ENCODE measurements at regions not wholly inside any gene's neighbourhood (a gene's known extent, or its start where the extent isn't known, plus 50 kb on each side); places are given as distances from the start of the nearest gene placed in this dataset.

GRCh38 chr1:58312461-58312860, 234.1 kb downstream of the OMA1 start:
- TF ChIP-seq BACH2 (CRISPR knock-in tag; IDR thresholded peaks at IDR 0.05; ENCODE audit: borderline replicate concordance) (no peak), ESRRG (CRISPR knock-in tag; IDR thresholded peaks at IDR 0.05) (no peak), CREB5 (CRISPR knock-in tag; IDR thresholded peaks at IDR 0.05; ENCODE audit: low read depth) (no peak), ZFP3 (CRISPR knock-in tag; IDR thresholded peaks at IDR 0.05) (no peak), PATZ1 (CRISPR knock-in tag; IDR thresholded peaks at IDR 0.05; ENCODE audit: borderline replicate concordance) (no peak), ZNF565 (CRISPR knock-in tag; conservative IDR thresholded peaks at IDR 0.05; ENCODE audit: low read depth) (no peak), SNAI2 (CRISPR knock-in tag; IDR thresholded peaks at IDR 0.05) (no peak), ARNTL (CRISPR knock-in tag; IDR thresholded peaks at IDR 0.05; ENCODE audit: borderline replicate concordance, low read depth) (no peak), ZNF8 (CRISPR knock-in tag; IDR thresholded peaks at IDR 0.05) (no peak), ISL1 (CRISPR knock-in tag; IDR thresholded peaks at IDR 0.05) (no peak), ZFP30 (CRISPR knock-in tag; IDR thresholded peaks at IDR 0.05) (no peak)
- TF ChIP-seq, protein P1, sequence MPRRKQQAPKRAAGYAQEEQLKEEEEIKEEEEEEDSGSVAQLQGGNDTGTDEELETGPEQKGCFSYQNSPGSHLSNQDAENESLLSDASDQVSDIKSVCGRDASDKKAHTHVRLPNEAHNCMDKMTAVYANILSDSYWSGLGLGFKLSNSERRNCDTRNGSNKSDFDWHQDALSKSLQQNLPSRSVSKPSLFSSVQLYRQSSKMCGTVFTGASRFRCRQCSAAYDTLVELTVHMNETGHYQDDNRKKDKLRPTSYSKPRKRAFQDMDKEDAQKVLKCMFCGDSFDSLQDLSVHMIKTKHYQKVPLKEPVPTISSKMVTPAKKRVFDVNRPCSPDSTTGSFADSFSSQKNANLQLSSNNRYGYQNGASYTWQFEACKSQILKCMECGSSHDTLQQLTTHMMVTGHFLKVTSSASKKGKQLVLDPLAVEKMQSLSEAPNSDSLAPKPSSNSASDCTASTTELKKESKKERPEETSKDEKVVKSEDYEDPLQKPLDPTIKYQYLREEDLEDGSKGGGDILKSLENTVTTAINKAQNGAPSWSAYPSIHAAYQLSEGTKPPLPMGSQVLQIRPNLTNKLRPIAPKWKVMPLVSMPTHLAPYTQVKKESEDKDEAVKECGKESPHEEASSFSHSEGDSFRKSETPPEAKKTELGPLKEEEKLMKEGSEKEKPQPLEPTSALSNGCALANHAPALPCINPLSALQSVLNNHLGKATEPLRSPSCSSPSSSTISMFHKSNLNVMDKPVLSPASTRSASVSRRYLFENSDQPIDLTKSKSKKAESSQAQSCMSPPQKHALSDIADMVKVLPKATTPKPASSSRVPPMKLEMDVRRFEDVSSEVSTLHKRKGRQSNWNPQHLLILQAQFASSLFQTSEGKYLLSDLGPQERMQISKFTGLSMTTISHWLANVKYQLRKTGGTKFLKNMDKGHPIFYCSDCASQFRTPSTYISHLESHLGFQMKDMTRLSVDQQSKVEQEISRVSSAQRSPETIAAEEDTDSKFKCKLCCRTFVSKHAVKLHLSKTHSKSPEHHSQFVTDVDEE (CRISPR knock-in tag; IDR thresholded peaks at IDR 0.05) = no peak
- TF ChIP-seq, protein P2, sequence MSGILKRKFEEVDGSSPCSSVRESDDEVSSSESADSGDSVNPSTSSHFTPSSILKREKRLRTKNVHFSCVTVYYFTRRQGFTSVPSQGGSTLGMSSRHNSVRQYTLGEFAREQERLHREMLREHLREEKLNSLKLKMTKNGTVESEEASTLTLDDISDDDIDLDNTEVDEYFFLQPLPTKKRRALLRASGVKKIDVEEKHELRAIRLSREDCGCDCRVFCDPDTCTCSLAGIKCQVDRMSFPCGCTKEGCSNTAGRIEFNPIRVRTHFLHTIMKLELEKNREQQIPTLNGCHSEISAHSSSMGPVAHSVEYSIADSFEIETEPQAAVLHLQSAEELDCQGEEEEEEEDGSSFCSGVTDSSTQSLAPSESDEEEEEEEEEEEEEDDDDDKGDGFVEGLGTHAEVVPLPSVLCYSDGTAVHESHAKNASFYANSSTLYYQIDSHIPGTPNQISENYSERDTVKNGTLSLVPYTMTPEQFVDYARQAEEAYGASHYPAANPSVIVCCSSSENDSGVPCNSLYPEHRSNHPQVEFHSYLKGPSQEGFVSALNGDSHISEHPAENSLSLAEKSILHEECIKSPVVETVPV (CRISPR knock-in tag; IDR thresholded peaks at IDR 0.05) = no peak
